ENCODE measurements at regions not wholly inside any gene's neighbourhood (a gene's known extent, or its start where the extent isn't known, plus 50 kb on each side); places are given as distances from the start of the nearest gene placed in this dataset.

DNA sequence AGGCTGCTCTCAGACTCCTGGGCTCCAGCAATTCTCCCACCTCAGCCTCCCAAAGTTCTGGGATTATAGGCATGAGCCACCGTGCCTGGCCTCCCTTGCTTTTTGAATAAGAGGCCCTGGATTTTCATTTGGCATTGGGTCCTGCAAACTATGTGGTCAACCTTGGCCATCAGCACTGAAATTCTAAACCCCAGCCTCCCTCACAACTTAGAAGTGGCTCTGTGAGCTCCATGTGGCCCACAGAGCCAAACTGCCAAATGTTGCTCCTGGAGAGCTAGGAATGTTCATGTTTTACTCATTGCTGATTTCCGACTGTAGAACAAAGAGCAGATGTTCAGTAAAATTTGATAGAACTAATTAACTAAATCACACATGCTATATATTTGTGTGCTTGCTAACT is 210.6 kb upstream of the AGAP1 start:
- H3K9me3 ChIP-seq: no peaks in the 10 kb centered on the region
- DNase-seq (ENCODE audit: low spot score in 2 of 2): no peak
- TF ChIP-seq POLR2A (IDR thresholded peaks at IDR 0.05) (no peak), POLR2AphosphoS5 (IDR thresholded peaks at IDR 0.05) (no peak)
- TF ChIP-seq, protein P1, sequence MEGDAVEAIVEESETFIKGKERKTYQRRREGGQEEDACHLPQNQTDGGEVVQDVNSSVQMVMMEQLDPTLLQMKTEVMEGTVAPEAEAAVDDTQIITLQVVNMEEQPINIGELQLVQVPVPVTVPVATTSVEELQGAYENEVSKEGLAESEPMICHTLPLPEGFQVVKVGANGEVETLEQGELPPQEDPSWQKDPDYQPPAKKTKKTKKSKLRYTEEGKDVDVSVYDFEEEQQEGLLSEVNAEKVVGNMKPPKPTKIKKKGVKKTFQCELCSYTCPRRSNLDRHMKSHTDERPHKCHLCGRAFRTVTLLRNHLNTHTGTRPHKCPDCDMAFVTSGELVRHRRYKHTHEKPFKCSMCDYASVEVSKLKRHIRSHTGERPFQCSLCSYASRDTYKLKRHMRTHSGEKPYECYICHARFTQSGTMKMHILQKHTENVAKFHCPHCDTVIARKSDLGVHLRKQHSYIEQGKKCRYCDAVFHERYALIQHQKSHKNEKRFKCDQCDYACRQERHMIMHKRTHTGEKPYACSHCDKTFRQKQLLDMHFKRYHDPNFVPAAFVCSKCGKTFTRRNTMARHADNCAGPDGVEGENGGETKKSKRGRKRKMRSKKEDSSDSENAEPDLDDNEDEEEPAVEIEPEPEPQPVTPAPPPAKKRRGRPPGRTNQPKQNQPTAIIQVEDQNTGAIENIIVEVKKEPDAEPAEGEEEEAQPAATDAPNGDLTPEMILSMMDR (IDR thresholded peaks at IDR 0.05): no peak
- H3K4me3 ChIP-seq: no peak overlapping the region
- H3K4me1 ChIP-seq: no peaks in the 10 kb centered on the region
- no peaks in the 10 kb centered on the region for H3K36me3 ChIP-seq
- no peak overlapping the region for H3K27ac ChIP-seq
- intact Hi-C loops (cut with DNase I; ENCODE audit: low total_unique reads): no loop called here
- H3K27me3 ChIP-seq: no peaks in the 10 kb centered on the region

DNA sequence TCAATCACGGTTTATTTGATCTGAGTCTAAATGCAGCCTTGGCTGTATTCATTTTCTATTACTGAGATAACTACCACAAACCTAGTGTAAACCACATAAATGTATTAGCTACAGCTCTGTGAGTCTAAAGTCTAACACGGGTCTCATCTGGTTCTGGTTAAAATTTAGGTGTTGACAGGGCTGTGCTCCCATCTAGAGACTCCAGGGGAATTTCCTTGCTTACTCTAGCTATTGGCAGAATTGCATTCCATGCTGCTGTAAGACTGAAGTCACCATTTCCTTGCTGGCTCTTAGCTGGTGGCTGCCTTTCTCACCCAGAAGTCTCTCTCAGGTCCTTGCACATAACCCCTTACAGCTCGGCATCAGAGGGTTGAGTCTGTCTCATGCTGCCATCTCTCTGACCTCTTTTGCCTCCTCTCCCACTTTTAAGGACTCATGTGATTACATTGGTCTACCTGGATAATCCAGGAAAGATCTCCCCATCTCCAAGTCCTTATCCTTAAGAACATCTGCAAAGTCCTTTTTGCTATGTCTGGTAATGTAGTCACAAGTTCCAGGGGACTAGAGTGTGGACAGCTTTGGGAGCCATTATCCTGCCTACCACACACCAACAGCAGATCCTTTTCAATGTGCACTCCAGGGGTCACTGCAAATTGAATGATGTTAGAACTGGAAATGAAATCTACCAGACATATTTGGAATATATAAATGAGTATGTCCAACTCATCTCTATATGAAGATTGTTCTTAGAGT is 207.0 kb upstream of the AGAP1 start:
- Histone ChIP-seq H3K27me3 (no peaks in the 10 kb centered on the region), H3K9me3 (no peaks in the 10 kb centered on the region), H3K4me1 (no peaks in the 10 kb centered on the region), H3K27ac (no peak overlapping the region), H3K36me3 (no peaks in the 10 kb centered on the region), H3K4me3 (no peak overlapping the region)
- TF ChIP-seq, protein P1 (IDR thresholded peaks at IDR 0.05): no peak
- no peak for TF ChIP-seq POLR2AphosphoS5 (IDR thresholded peaks at IDR 0.05)
- TF ChIP-seq POLR2A (IDR thresholded peaks at IDR 0.05): no peak
- intact Hi-C loops (cut with DNase I; ENCODE audit: low total_unique reads): no loop called here
- no peak for DNase-seq (ENCODE audit: low spot score in 2 of 2)

DNA sequence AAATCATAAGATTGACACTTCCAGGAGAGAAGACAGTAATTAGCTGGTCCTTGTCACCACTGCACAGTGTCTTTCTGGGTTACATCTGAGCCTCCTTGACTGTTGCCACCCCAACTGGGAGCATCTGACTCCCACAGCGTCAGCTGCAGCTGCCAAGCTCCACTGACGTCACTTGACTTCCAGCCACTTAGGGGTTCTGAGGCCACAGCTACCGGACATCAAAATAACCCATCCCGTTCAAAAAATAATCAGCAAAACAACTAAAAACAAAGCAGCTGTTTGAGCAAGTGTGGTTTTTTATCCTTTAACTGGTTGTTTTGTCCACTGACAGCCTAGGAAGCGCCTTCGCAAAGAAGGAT is 206.5 kb upstream of the AGAP1 start:
- H3K27ac ChIP-seq: no peak overlapping the region
- no peak overlapping the region for H3K4me3 ChIP-seq
- DNase-seq (ENCODE audit: low spot score in 2 of 2): no peak
- no peaks in the 10 kb centered on the region for H3K9me3 ChIP-seq
- H3K27me3 ChIP-seq: no peaks in the 10 kb centered on the region
- TF ChIP-seq, protein P1 (IDR thresholded peaks at IDR 0.05): no peak
- TF ChIP-seq POLR2AphosphoS5 (IDR thresholded peaks at IDR 0.05): no peak
- TF ChIP-seq POLR2A (IDR thresholded peaks at IDR 0.05): no peak
- intact Hi-C loops (cut with DNase I; ENCODE audit: low total_unique reads): no loop called here
- no peaks in the 10 kb centered on the region for H3K36me3 ChIP-seq
- no peaks in the 10 kb centered on the region for H3K4me1 ChIP-seq

DNA sequence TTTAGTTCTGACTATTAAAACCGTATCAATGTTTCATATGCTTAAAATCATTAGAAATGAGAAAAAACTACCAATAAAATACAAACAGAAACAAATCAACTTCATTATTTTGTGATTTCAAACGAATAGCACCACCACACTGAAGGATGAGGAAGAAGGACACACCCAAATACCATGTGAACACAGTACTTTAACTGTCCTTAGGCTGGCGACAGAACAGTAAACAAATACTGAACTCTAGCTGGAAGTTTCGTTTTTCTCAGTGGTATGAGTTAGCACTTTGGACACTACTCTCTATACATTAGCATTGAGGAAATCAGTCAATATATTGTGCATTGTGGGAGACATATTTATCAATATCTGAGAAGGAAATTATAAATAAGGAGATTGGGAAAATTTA is 202.4 kb upstream of the AGAP1 start:
- intact Hi-C loops (cut with DNase I; ENCODE audit: low total_unique reads): no loop called here
- Histone ChIP-seq H3K27ac (peak overlapping the region in 1 of 2 donors; percentile 57), H3K4me3 (no peak overlapping the region), H3K9me3 (no peaks in the 10 kb centered on the region), H3K36me3 (no peaks in the 10 kb centered on the region), H3K4me1 (no peaks in the 10 kb centered on the region), H3K27me3 (no peaks in the 10 kb centered on the region)
- DNase-seq (ENCODE audit: low spot score in 2 of 2): no peak
- TF ChIP-seq, protein P1 (IDR thresholded peaks at IDR 0.05): no peak
- TF ChIP-seq POLR2AphosphoS5 (IDR thresholded peaks at IDR 0.05) (no peak), POLR2A (IDR thresholded peaks at IDR 0.05) (no peak)

DNA sequence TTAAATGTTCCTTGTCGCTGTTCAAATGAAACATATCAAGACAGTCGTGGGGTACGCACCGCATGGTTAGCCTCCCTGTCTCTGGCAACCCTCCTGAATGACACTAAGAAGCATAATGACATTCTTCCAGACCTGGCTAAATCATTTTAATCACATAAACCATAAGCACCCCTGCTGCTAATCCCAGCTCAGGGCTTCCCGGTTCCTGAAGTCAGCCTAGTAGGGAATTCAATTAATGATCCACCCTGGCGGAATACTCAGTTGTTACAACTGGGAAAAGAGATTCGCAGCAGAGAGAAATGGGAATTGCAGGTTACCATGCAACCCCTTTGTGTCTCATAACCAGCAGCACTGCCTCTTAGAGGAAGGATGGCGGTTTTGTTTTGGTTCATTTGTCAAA is 200.8 kb upstream of the AGAP1 start:
- no peak overlapping the region for H3K27ac ChIP-seq
- no peak for TF ChIP-seq POLR2AphosphoS5 (IDR thresholded peaks at IDR 0.05)
- no peaks in the 10 kb centered on the region for H3K27me3 ChIP-seq
- H3K36me3 ChIP-seq: no peaks in the 10 kb centered on the region
- intact Hi-C loops (cut with DNase I; ENCODE audit: low total_unique reads): loop anchor here (1.0 kb wide), 1 partner anchor 34 kb away; no protein-coding TSS in a partner anchor
- no peak overlapping the region for H3K4me3 ChIP-seq
- H3K9me3 ChIP-seq: no peaks in the 10 kb centered on the region
- no peak for DNase-seq (ENCODE audit: low spot score in 2 of 2)
- H3K4me1 ChIP-seq: no peaks in the 10 kb centered on the region

All from breast epithelium (tissue), 4 donors.